Thyroid gland (tissue), 4 donors: ENCODE measurements at regions not wholly inside any gene's neighbourhood (a gene's known extent, or its start where the extent isn't known, plus 50 kb on each side); places are given as distances from the start of the nearest gene placed in this dataset.
"Not testable (repeated sequence)": the region's sequence is repeated elsewhere in the genome, so short reads cannot be mapped to it uniquely, and the experiment has no call there.

Experiments used
- CTCF ChIP-seq, 6 experiments: fragments of 200-600 bp in 3 of 6; fragments of 450-650 bp in 3 of 6; sonication (generic) in 3 of 6; IDR thresholded peaks; one replicate each; pipeline ENCODE4 v1.5.1; 2016 to 2019; ENCODE audit warnings: antibody characterized with exemption in 6 of 6, mild to moderate bottlenecking in 2 of 6, inconsistent platforms in 1 of 6, moderate library complexity in 1 of 6
- POLR2A ChIP-seq, 2 donors: fragments of 450-650 bp; IDR thresholded peaks; one replicate each; pipeline ENCODE4 v1.6.1; 2017; ENCODE audit warnings: antibody characterized with exemption in 2 of 2, mild to moderate bottlenecking in 2 of 2, moderate library complexity in 1 of 2

GRCh38 chr7:65271502-65271901, 102.2 kb upstream of the ZNF92 start:
- not testable (repeated sequence) for TF ChIP-seq CTCF, POLR2A (IDR thresholded peaks at IDR 0.05)
